HG02884 (cell line): ENCODE measurements at regions not wholly inside any gene's neighbourhood (a gene's known extent, or its start where the extent isn't known, plus 50 kb on each side); places are given as distances from the start of the nearest gene placed in this dataset.
A peak's percentile ranks its signal among the peaks of the same experiment; 100 is the strongest.
"Not testable (repeated sequence)": the region's sequence is repeated elsewhere in the genome, so short reads cannot be mapped to it uniquely, and the experiment has no call there.

Experiments used
- ATAC-seq: cut with Tn5 transposase; IDR thresholded peaks from one replicate; pipeline ENCODE4 v1.9.1; 2021; ENCODE audit warnings: mild to moderate bottlenecking, moderate library complexity; ENCODE audit not compliant: unreplicated experiment

DNA sequence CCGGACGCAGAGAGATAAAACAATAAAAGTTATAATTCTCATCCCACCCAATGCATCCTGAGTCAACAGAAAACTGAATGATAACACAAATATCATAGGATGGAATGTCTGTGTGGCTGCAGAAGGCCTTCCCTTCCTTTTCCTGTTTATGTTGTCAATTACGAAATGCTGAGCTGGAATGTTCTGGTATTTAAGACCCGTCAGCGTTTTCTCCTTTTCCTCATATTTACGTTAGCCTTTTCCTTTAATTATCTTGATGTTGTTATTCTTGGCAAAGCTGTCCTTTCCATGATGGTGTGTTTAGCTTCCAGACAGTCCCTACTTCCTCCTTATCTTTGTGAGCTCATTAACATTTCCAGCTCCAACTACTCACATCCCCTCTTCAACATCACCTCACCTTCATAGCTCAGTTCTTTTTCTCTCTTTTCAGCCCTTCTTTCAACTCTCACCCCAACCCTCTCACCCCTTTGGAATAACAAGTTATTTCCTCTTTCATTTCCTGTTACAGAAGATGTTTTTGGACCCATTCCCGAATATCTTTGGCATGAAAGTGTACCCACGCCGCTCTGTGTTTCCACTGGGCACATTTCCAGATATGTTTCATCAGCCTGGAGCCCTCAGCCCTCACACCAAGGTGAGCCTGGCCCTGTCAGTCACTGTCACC is 221.6 kb downstream of the NR2F1-AS1 start:
- ATAC-seq, result no peak

GRCh38 chr5:93358176-93358575 is 222.8 kb downstream of the NR2F1-AS1 start:
- no peak for ATAC-seq

- ATAC-seq, result no peak
Measured at GRCh38 chr5:93357686-93358085, 223.3 kb downstream of the NR2F1-AS1 start.

- ATAC-seq, result no peak
Measured at GRCh38 chr5:93355691-93356090, 225.3 kb downstream of the NR2F1-AS1 start.

DNA sequence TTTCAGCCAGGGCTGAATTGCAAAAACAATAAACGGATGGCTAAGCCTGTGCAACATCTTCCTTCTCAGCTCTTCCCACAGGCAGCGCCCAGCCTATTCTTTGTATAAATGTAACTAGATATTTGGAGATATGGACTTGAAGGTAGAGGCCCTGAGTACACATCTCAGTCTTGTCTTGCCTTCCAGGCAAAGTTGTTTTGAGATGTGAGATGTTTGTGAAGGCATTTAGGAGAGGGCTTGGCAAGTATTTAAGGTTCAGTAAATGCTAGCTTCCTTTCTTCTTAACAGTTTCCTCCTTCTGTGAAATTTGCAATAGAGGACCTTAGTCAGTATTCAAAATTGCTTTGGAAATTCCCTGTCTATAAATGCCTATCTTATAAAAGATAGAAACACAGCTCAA is 228.8 kb downstream of the NR2F1-AS1 start:
- no peak for ATAC-seq

DNA sequence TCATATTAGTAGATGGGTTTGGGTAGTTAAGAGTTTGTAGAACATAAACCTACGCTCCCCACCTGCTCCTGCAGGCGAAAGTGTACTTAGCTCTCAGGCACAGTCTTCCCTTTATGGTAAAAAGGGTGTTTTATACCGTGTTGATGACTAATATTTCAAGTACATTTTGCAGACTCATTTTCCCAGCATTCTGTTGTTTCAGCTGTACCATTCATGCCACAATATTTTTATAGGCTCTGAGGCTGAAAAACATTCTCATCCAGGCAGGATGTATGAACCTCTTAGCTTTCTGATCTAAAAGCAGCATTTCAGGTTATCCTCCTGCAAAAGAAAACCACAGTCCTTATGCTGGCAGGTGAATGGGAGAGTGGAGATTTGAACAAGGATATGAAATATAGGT is 231.4 kb downstream of the NR2F1-AS1 start:
- ATAC-seq, result no peak

DNA sequence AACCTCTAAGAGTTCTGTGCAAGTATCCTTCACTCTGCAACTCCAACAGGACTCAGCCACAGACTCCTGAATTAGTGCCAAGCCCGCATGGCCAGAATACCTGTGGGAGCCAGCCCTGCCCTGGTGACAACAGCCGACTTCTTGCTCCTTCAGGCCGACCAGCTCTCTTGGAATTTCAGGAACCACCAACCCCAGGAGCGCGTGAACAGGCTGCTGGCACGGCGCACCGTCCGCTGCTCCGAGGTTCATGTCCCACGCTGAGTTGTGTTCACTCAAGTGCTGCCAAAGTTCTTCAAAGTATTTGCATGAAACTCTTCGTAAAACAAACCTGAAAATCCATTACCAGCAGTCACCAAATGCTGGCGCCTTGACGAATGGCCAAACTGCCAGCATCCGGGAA is 232.8 kb downstream of the NR2F1-AS1 start:
- no peak for ATAC-seq

- not testable (repeated sequence) for ATAC-seq
Measured at GRCh38 chr5:93346850-93347249, 234.2 kb downstream of the NR2F1-AS1 start.

GRCh38 chr5:93346301-93346700 is 234.7 kb downstream of the NR2F1-AS1 start:
- no peak for ATAC-seq

DNA sequence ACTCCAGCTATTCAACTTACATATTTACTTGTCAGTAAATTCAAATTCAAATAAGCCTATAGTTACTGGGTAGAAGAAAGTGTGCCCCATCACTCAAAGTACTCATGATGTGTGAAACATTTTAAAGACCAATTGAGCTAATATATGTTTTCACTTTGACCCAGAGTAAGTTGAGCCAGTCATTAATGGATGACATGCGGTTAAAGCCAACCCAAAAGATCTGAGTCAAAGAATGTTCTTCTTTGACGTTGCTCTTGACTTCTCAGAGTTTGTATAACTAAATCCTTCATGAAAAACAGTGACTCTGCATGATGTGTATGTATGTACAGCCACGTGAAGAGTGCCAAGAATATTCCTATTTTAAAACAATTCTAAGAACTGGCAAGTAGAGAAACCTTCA is 237.4 kb downstream of the NR2F1-AS1 start:
- no peak for ATAC-seq

GRCh38 chr5:93342563-93343061 is 238.4 kb downstream of the NR2F1-AS1 start:
- ATAC-seq, result peak; percentile 63

- ATAC-seq, result no peak
Measured at GRCh38 chr5:93340881-93341280, 240.1 kb downstream of the NR2F1-AS1 start.

DNA sequence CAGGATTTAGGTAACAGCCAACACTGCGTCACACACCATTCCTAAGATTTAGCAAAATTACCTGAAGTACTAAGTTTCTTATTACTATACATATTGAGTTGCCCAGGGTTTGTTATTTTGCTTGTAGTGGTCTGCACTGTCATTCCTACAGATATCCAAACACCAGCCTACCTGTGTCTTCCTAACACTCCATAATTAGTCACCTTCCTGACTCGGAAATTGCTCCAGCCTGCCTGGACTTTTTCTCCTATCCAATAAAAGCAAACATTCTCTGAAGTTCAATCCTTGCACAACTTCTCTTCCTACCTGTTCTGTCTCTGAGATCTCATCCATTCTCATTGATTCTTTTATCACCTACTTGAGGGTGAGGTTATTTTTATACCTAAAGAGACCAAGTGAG is 243.9 kb downstream of the NR2F1-AS1 start:
- ATAC-seq, result no peak

DNA sequence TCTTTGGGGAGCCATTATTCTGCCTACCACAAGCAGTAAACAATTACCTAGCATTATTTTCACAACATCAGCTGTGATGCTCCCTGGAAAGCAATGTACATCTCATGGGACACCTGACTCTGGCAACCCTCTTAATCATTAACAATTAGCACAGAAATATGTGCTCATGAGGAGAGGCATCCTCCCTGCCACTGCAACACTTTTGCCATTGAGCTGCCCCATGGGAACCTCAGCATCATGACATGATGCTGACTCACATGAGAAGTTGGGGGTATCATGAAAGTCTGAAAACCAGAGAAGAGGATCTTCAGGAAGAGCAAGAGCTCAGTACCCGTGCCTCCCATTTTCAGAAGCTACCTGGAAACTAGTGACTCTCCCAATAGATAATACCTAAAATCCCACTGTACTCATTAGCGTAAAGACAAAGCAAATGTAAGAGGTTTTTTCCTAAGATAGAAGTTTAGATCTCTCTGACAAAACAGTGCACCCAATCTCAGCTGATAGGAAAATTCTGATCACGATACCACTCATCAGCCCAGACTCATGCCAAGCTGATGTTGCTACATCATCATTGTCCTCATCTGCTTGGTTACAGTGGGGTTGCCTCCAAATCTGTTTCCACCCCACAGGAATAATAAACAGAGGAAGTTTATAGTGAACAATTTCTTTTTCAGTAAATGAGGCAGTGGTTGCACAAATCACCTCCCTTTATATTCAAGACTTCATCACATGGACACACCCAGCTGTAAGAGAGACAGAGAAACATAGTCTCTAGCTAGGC is 244.5 kb downstream of the NR2F1-AS1 start:
- no peak for ATAC-seq

DNA sequence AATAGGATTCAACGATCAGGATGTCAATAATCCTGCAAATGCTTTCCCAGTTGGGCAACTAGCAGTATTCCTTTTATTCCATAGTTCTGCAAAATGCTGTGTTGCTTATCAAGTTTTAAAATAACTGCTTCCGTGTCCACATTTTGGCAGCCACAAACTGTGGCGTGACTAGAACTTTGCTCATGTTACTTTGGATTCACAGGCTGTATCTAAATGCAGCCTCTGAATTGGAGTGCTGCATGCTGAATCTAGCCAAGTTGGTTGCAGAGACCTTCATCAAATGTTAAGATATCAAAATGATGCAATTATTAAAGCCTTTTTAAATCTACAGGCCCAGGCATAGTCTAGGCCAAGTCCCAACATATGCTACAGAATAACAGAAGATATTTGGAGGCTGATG is 249.2 kb downstream of the NR2F1-AS1 start:
- ATAC-seq, result no peak

- no peak for ATAC-seq
Measured at GRCh38 chr5:93331241-93331640, 249.8 kb downstream of the NR2F1-AS1 start.

DNA sequence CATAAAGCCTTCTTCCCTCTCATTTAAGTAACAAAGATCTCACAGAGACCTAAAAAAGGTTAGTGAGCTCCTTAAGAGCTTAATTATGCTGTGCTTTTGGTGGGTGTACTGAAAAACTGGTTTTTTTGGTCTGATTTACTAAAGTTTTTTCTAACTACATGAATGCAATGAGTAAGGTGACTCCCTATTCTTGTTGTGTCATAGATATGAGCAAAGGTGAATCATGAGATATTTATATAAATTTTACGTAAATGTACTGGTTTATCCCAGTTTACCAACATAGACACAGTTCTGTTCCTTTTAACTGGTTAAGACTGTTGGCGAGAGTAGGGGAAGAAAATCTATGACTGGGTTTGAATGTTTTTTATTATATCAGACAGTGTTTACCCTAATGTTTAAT is 250.5 kb downstream of the NR2F1-AS1 start:
- no peak for ATAC-seq

- no peak for ATAC-seq
Measured at GRCh38 chr5:93329756-93330155, 251.3 kb downstream of the NR2F1-AS1 start.

DNA sequence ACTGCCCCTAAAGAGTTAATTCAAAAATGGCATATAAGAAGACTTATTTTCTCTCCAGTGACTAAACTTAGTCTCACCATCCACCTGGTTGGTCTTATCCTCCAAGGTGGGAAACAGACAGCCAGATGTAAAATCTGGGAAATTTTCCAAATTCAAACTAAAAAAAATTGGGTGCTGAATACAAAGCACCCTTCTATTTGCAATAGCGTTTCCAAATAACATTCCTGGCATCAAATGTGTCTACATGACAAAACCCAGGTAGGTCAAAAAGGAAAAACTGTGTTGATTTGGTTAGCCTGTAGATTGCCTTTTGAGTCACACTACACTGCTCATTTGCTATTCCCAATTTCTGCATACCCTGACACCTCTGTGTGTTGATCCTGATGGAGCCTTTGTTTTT is 252.2 kb downstream of the NR2F1-AS1 start:
- no peak for ATAC-seq

GRCh38 chr5:93327605-93328004 is 253.4 kb downstream of the NR2F1-AS1 start:
- ATAC-seq, result no peak

DNA sequence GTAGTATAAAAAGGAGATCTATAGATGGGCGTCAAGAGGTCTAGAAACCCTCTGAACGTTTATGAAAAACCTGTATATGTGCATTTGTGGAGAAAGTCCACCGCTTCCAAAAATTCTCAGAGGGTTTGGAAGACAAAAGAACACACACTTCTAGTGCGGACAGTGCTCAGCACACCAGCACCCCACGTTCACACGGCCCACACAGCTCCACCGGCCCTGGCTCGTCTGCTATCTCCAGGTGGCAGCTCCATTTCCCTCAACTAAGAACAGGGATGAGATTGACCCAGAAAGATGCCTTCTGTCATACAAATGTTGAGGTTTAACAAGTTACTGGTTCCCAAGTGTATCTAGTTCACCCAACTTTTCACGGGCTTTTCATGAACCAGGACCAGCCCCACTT is 255.1 kb downstream of the NR2F1-AS1 start:
- no peak for ATAC-seq
